ENCODE measurements at regions not wholly inside any gene's neighbourhood (a gene's known extent, or its start where the extent isn't known, plus 50 kb on each side); places are given as distances from the start of the nearest gene placed in this dataset.
"Not testable (repeated sequence)": the region's sequence is repeated elsewhere in the genome, so short reads cannot be mapped to it uniquely, and the experiment has no call there.

- TF ChIP-seq POLR2A (IDR thresholded peaks at IDR 0.05; ENCODE audit: low read depth, low read length) = no peak
- DNase-seq (ENCODE audit: insufficient read length, low spot score) (no peak), FAIRE-seq (no peak)
Observed at GRCh38 chrX:125544856-125545255, 225.2 kb downstream of the TEX13C start.

GRCh38 chrX:125577479-125577878 is 257.8 kb downstream of the TEX13C start:
- TF ChIP-seq POLR2A (IDR thresholded peaks at IDR 0.05; ENCODE audit: low read depth, low read length) = no peak
- DNase-seq (ENCODE audit: insufficient read length, low spot score) (no peak), FAIRE-seq (no peak)

GRCh38 chrX:125604448-125604847 is 284.8 kb downstream of the TEX13C start:
- DNase-seq (ENCODE audit: insufficient read length, low spot score) (no peak), FAIRE-seq (no peak)
- no peak for TF ChIP-seq POLR2A (IDR thresholded peaks at IDR 0.05; ENCODE audit: low read depth, low read length)

- DNase-seq (ENCODE audit: insufficient read length, low spot score) = no peak
- TF ChIP-seq POLR2A (IDR thresholded peaks at IDR 0.05; ENCODE audit: low read depth, low read length) = no peak
- FAIRE-seq = no peak
Observed at GRCh38 chrX:125605145-125605544, 285.5 kb downstream of the TEX13C start.

GRCh38 chrX:125614591-125615343 is 295.1 kb downstream of the TEX13C start:
- DNase-seq (ENCODE audit: insufficient read length, low spot score); FAIRE-seq: not testable (repeated sequence)

- no peak for TF ChIP-seq POLR2A (IDR thresholded peaks at IDR 0.05; ENCODE audit: low read depth, low read length)
- FAIRE-seq (no peak), DNase-seq (ENCODE audit: insufficient read length, low spot score) (no peak)
Observed at GRCh38 chrX:125620715-125621587, 301.3 kb downstream of the TEX13C start.

GRCh38 chrX:125621588-125621927 is 301.9 kb downstream of the TEX13C start:
- no peak for FAIRE-seq
- TF ChIP-seq POLR2A (IDR thresholded peaks at IDR 0.05; ENCODE audit: low read depth, low read length) = no peak

GRCh38 chrX:125622899-125623298 is 303.2 kb downstream of the TEX13C start:
- no peak for FAIRE-seq
- no peak for TF ChIP-seq POLR2A (IDR thresholded peaks at IDR 0.05; ENCODE audit: low read depth, low read length)
- DNase-seq (ENCODE audit: insufficient read length, low spot score) = no peak

More at GRCh38 chrX:125621588-125621927, 301.9 kb downstream of the TEX13C start:
- DNase-seq (ENCODE audit: insufficient read length, low spot score) = no peak

GRCh38 chrX:125627676-125628075 is 308.0 kb downstream of the TEX13C start:
- DNase-seq (ENCODE audit: insufficient read length, low spot score) (no peak), FAIRE-seq (no peak)
- no peak for TF ChIP-seq POLR2A (IDR thresholded peaks at IDR 0.05; ENCODE audit: low read depth, low read length)

- no peak for DNase-seq (ENCODE audit: insufficient read length, low spot score)
- no peak for FAIRE-seq
- no peak for TF ChIP-seq POLR2A (IDR thresholded peaks at IDR 0.05; ENCODE audit: low read depth, low read length)
Observed at GRCh38 chrX:125628435-125628834, 308.8 kb downstream of the TEX13C start.

- FAIRE-seq (no peak), DNase-seq (ENCODE audit: insufficient read length, low spot score) (no peak)
- no peak for TF ChIP-seq POLR2A (IDR thresholded peaks at IDR 0.05; ENCODE audit: low read depth, low read length)
Observed at GRCh38 chrX:125641405-125641804, 321.7 kb downstream of the TEX13C start.

- DNase-seq (ENCODE audit: insufficient read length, low spot score) (no peak), FAIRE-seq (no peak)
Observed at GRCh38 chrX:125646195-125646594, 326.5 kb downstream of the TEX13C start.

GRCh38 chrX:125651426-125651825 is 331.8 kb downstream of the TEX13C start:
- FAIRE-seq (no peak), DNase-seq (ENCODE audit: insufficient read length, low spot score) (no peak)
- no peak for TF ChIP-seq POLR2A (IDR thresholded peaks at IDR 0.05; ENCODE audit: low read depth, low read length)

More at GRCh38 chrX:125646195-125646594, 326.5 kb downstream of the TEX13C start:
- TF ChIP-seq POLR2A (IDR thresholded peaks at IDR 0.05; ENCODE audit: low read depth, low read length) = no peak

- DNase-seq (ENCODE audit: insufficient read length, low spot score) (no peak), FAIRE-seq (no peak)
- no peak for TF ChIP-seq POLR2A (IDR thresholded peaks at IDR 0.05; ENCODE audit: low read depth, low read length)
Observed at GRCh38 chrX:125654501-125654900, 334.8 kb downstream of the TEX13C start.

GRCh38 chrX:125673758-125674157 is 354.1 kb downstream of the TEX13C start:
- no peak for TF ChIP-seq POLR2A (IDR thresholded peaks at IDR 0.05; ENCODE audit: low read depth, low read length)
- no peak for DNase-seq (ENCODE audit: insufficient read length, low spot score)
- FAIRE-seq = no peak
